A673 (cell line): ENCODE measurements at regions not wholly inside any gene's neighbourhood (a gene's known extent, or its start where the extent isn't known, plus 50 kb on each side); places are given as distances from the start of the nearest gene placed in this dataset.

Experiments used
- BruUV-seq: library from RNA; stranded (reverse); fragments of 400-500 nt; replicated peaks from 2 replicates; lab custom pipeline; 2021; lab: Mats Ljungman, UMichigan
- CTCF ChIA-PET: fragments of 300-600 bp; sonication (Branson Sonifier 250); formaldehyde crosslinking; loops from one replicate; lab custom pipeline; 2022; ENCODE audit warnings: antibody characterized with exemption; lab: Charles Lee
- POLR2A ChIA-PET: fragments of 300-600 bp; sonication (Branson Sonifier 250); formaldehyde crosslinking; loops from one replicate; lab custom pipeline; 2022; ENCODE audit warnings: antibody characterized with exemption; ENCODE audit not compliant: low non-redundant PET; lab: Charles Lee
- DNase-seq: peaks from one replicate; pipeline ENCODE4 v3.0.0-alpha.2; 2015; ENCODE audit warnings: low spot score
- H3K27ac ChIP-seq: fragments of 200-600 bp; sonication (generic); 2 replicates; pipeline ENCODE4 v1.5.1; 2016; ENCODE audit warnings: mixed run types, low read depth, mild to moderate bottlenecking, mixed read lengths, antibody characterized with exemption, low read length; ENCODE audit not compliant: poor library complexity, severe bottlenecking
- H3K27me3 ChIP-seq: fragments of 200-600 bp; sonication (generic); replicated peaks from 2 replicates; pipeline ENCODE4 v1.6.1; 2017; ENCODE audit warnings: mixed run types, low read depth, mild to moderate bottlenecking, mixed read lengths, antibody characterized with exemption, low read length; ENCODE audit not compliant: insufficient read depth, poor library complexity
- H3K36me3 ChIP-seq: fragments of 200-600 bp; sonication (generic); 2 replicates; pipeline ENCODE4 v1.6.1; 2016; ENCODE audit warnings: mixed run types, mild to moderate bottlenecking, mixed read lengths, antibody characterized with exemption, low read length; ENCODE audit not compliant: insufficient read depth, poor library complexity, severe bottlenecking
- H3K4me1 ChIP-seq: fragments of 200-600 bp; sonication (generic); 2 replicates; pipeline ENCODE4 v1.6.1; 2017; ENCODE audit warnings: mixed run types, mild to moderate bottlenecking, mixed read lengths, antibody characterized with exemption, low read length; ENCODE audit not compliant: insufficient read depth, poor library complexity, severe bottlenecking
- H3K4me3 ChIP-seq: fragments of 200-600 bp; sonication (generic); 2 replicates; pipeline ENCODE4 v1.5.1; 2016; ENCODE audit warnings: low read depth, mixed run types, mild to moderate bottlenecking, mixed read lengths, low read length; ENCODE audit not compliant: poor library complexity, severe bottlenecking
- H3K9me3 ChIP-seq: fragments of 200-600 bp; sonication (generic); 2 replicates; pipeline ENCODE4 v1.6.1; 2016; ENCODE audit warnings: mixed run types, low read depth, mild to moderate bottlenecking, mixed read lengths, antibody characterized with exemption, low read length; ENCODE audit not compliant: poor library complexity, severe bottlenecking
- CTCF ChIP-seq: fragments of 300-800, 200-600 bp; sonication (generic); conservative IDR thresholded peaks from 2 replicates; pipeline ENCODE4 v1.5.1; 2017; ENCODE audit warnings: low read depth, mild to moderate bottlenecking, antibody characterized with exemption, low read length, moderate library complexity, mixed read lengths
- EZH2 ChIP-seq: fragments of 200-600 bp; sonication (generic); IDR thresholded peaks from 2 replicates; pipeline ENCODE4 v1.6.1; 2017; ENCODE audit warnings: borderline replicate concordance, low read depth, mild to moderate bottlenecking, mixed read lengths, antibody characterized with exemption, low read length; ENCODE audit not compliant: poor library complexity, severe bottlenecking
- intact Hi-C: fragments of 100-400 bp; cut with micrococcal nuclease; formaldehyde crosslinking; loops from one replicate; pipeline ENCODE4 v1.10.0; 2022; ENCODE audit not compliant: unreplicated experiment

- DNase-seq = no peak
- ChIA-PET POLR2A (no interaction called here), CTCF (no interaction called here)
- intact Hi-C loops = no loop called here
- Histone ChIP-seq H3K4me1 (peaks cover 2% of the 10 kb centered on the region), H3K36me3 (no peaks in the 10 kb centered on the region), H3K27ac (no peak overlapping the region), H3K9me3 (no peaks in the 10 kb centered on the region), H3K4me3 (no peak overlapping the region), H3K27me3 (no peaks in the 10 kb centered on the region)
- TF ChIP-seq EZH2 = no peak
- TF ChIP-seq CTCF = no peak
- no TSS peak for BruUV-seq
Observed at GRCh38 chr13:24624363-24624762, 55.8 kb upstream of the ATP12A start.

GRCh38 chr13:24624801-24625231 lies 55.4 kb upstream of the ATP12A start:
- Histone ChIP-seq H3K36me3 (no peaks in the 10 kb centered on the region), H3K27ac (no peak overlapping the region), H3K9me3 (no peaks in the 10 kb centered on the region), H3K4me3 (no peak overlapping the region), H3K4me1 (peaks cover 6% of the 10 kb centered on the region), H3K27me3 (no peaks in the 10 kb centered on the region)
- TF ChIP-seq CTCF = no peak
- DNase-seq = no peak
- no TSS peak for BruUV-seq
- ChIA-PET POLR2A (no interaction called here), CTCF (no interaction called here)
- intact Hi-C loops = no loop called here

GRCh38 chr13:24625331-24625731 lies 54.9 kb upstream of the ATP12A start:
- ChIA-PET CTCF (no interaction called here), POLR2A (no interaction called here)
- Histone ChIP-seq H3K9me3 (no peaks in the 10 kb centered on the region), H3K36me3 (no peaks in the 10 kb centered on the region), H3K27ac (no peak overlapping the region), H3K4me3 (no peak overlapping the region), H3K27me3 (no peaks in the 10 kb centered on the region), H3K4me1 (peaks cover 10% of the 10 kb centered on the region)
- no TSS peak for BruUV-seq
- DNase-seq = no peak
- TF ChIP-seq CTCF (no peak), EZH2 (no peak)
- intact Hi-C loops = no loop called here
